ENCODE measurements at regions not wholly inside any gene's neighbourhood (a gene's known extent, or its start where the extent isn't known, plus 50 kb on each side); places are given as distances from the start of the nearest gene placed in this dataset.
"Not testable (repeated sequence)": the region's sequence is repeated elsewhere in the genome, so short reads cannot be mapped to it uniquely, and the experiment has no call there.

DNA sequence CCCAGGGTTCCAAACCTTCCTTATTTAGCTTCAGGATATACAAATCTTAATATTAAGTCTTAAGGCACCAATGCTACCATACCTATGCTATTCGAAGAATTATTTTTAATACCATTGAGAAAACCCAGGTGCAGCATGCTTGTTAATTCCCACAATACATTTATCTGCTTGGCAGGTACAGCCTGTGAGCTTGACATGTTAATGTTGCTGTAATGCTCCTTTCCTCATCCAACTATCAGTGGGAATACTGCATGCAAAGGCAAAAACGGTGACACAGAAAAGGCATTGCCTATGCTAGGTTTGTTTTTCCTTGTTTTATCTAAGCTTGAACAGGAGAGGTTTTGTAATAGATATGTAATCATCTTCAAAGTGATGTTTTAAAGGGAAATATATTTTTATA is 135.7 kb upstream of the COX7C start:
- no peaks in the 10 kb centered on the region for H3K9me3 ChIP-seq
- H3K36me3 ChIP-seq, result no peaks in the 10 kb centered on the region
- no peak overlapping the region for H3K27ac ChIP-seq
- DNase-seq, result no peak
- WGBS, 2 donors (ENCODE audit: low coverage in 1 of 2), result 59 to 65% methylated on average over 2 of the region's 2 CpGs
- H3K27me3 ChIP-seq, result no peaks in the 10 kb centered on the region
- in situ Hi-C loops (cut with MboI; ENCODE audit: low pct_ligation_motif_present in 1 of 4, low pct_unique_long_range_greater_than_20kb in 1 of 4, low sequenced_read_pairs in 3 of 4) (no loop called here), intact Hi-C loops (cut with DNase I; ENCODE audit: low total_unique reads) (no loop called here)
- H3K4me1 ChIP-seq, result no peaks in the 10 kb centered on the region
- TF ChIP-seq POLR2A (IDR thresholded peaks at IDR 0.05) (no peak), POLR2AphosphoS5 (IDR thresholded peaks at IDR 0.05) (no peak), EP300 (IDR thresholded peaks at IDR 0.05; ENCODE audit: low read depth) (no peak)
- TF ChIP-seq, protein P1, sequence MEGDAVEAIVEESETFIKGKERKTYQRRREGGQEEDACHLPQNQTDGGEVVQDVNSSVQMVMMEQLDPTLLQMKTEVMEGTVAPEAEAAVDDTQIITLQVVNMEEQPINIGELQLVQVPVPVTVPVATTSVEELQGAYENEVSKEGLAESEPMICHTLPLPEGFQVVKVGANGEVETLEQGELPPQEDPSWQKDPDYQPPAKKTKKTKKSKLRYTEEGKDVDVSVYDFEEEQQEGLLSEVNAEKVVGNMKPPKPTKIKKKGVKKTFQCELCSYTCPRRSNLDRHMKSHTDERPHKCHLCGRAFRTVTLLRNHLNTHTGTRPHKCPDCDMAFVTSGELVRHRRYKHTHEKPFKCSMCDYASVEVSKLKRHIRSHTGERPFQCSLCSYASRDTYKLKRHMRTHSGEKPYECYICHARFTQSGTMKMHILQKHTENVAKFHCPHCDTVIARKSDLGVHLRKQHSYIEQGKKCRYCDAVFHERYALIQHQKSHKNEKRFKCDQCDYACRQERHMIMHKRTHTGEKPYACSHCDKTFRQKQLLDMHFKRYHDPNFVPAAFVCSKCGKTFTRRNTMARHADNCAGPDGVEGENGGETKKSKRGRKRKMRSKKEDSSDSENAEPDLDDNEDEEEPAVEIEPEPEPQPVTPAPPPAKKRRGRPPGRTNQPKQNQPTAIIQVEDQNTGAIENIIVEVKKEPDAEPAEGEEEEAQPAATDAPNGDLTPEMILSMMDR (IDR thresholded peaks at IDR 0.05), result no peak
- H3K4me3 ChIP-seq, result no peak overlapping the region

DNA sequence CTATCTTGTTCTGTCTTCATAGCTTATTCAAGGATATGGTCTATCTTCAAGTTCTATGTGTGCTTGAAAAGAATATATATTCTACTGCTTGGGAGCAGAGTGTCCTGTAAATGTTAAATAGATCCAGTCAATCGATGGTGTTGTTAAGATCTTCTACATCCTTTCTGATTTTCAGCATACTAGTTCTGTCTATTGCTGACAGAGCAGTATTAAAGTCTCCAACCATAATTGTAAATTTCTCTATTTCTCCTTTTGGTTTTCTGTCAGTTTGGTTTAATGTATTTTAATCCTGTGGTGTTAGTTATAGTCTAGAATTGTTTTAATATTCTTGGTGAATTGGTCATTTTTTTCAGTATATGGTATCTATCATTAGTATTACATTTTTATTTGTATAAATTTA is 124.0 kb upstream of the COX7C start:
- H3K27me3 ChIP-seq, result no peaks in the 10 kb centered on the region
- no peak for DNase-seq
- H3K4me1 ChIP-seq, result no peaks in the 10 kb centered on the region
- in situ Hi-C loops (cut with MboI; ENCODE audit: low pct_ligation_motif_present in 1 of 4, low pct_unique_long_range_greater_than_20kb in 1 of 4, low sequenced_read_pairs in 3 of 4) (no loop called here), intact Hi-C loops (cut with DNase I; ENCODE audit: low total_unique reads) (no loop called here)
- H3K4me3 ChIP-seq, result no peak overlapping the region
- H3K36me3 ChIP-seq, result no peaks in the 10 kb centered on the region
- no peaks in the 10 kb centered on the region for H3K9me3 ChIP-seq
- TF ChIP-seq, protein P1 (IDR thresholded peaks at IDR 0.05), result no peak
- TF ChIP-seq EP300 (IDR thresholded peaks at IDR 0.05; ENCODE audit: low read depth), result no peak
- TF ChIP-seq POLR2A (IDR thresholded peaks at IDR 0.05), result no peak
- TF ChIP-seq POLR2AphosphoS5 (IDR thresholded peaks at IDR 0.05), result no peak
- no peak overlapping the region for H3K27ac ChIP-seq
- WGBS, 2 donors (ENCODE audit: low coverage in 1 of 2), result 67 to 86% methylated on average over 1 of the region's 1 CpG

DNA sequence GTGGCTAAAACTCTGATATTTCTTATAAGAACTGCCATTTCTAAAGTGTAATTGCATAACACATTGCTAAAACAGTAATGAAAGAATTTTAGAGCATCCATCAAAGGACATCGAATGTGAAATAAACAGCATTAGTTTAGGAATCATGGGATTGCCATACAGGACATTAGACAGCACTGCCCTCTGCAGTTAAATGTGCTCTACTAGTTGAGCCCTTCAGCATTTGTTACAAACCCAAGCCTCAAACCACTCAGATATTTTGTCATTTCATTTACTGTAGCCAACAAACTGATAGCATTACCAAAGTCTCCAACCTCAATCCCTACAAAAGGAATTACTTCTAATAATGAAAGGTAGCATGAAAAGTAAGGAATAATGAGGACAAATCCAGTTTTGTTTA is 116.8 kb upstream of the COX7C start:
- Histone ChIP-seq H3K27me3 (no peaks in the 10 kb centered on the region), H3K9me3 (no peaks in the 10 kb centered on the region), H3K4me1 (no peaks in the 10 kb centered on the region), H3K4me3 (no peak overlapping the region), H3K27ac (no peak overlapping the region), H3K36me3 (no peaks in the 10 kb centered on the region)
- in situ Hi-C loops (cut with MboI; ENCODE audit: low pct_ligation_motif_present in 1 of 4, low pct_unique_long_range_greater_than_20kb in 1 of 4, low sequenced_read_pairs in 3 of 4) (no loop called here), intact Hi-C loops (cut with DNase I; ENCODE audit: low total_unique reads) (no loop called here)
- TF ChIP-seq EP300 (IDR thresholded peaks at IDR 0.05; ENCODE audit: low read depth) (no peak), POLR2AphosphoS5 (IDR thresholded peaks at IDR 0.05) (no peak), POLR2A (IDR thresholded peaks at IDR 0.05) (no peak)
- TF ChIP-seq, protein P1 (IDR thresholded peaks at IDR 0.05), result no peak
- 44 to 48% methylated on average over 1 of the region's 1 CpG for WGBS, 2 donors (ENCODE audit: low coverage in 1 of 2)
- DNase-seq, result no peak

- no peak for TF ChIP-seq POLR2A (IDR thresholded peaks at IDR 0.05)
- no peak for TF ChIP-seq POLR2AphosphoS5 (IDR thresholded peaks at IDR 0.05)
- TF ChIP-seq EP300 (IDR thresholded peaks at IDR 0.05; ENCODE audit: low read depth), result no peak
- TF ChIP-seq, protein P1 (IDR thresholded peaks at IDR 0.05), result no peak
- Histone ChIP-seq H3K9me3 (no peaks in the 10 kb centered on the region), H3K27ac (no peak overlapping the region), H3K36me3 (no peaks in the 10 kb centered on the region), H3K4me3 (no peak overlapping the region), H3K4me1 (no peaks in the 10 kb centered on the region), H3K27me3 (no peaks in the 10 kb centered on the region)
- DNase-seq, result no peak
- in situ Hi-C loops (cut with MboI; ENCODE audit: low pct_ligation_motif_present in 1 of 4, low pct_unique_long_range_greater_than_20kb in 1 of 4, low sequenced_read_pairs in 3 of 4) (no loop called here), intact Hi-C loops (cut with DNase I; ENCODE audit: low total_unique reads) (no loop called here)
- WGBS, 2 donors (ENCODE audit: low coverage in 1 of 2), result 97 to 98% methylated on average over 4 of the region's 4 CpGs
Observed at GRCh38 chr5:86507574-86507973, 110.2 kb upstream of the COX7C start.

DNA sequence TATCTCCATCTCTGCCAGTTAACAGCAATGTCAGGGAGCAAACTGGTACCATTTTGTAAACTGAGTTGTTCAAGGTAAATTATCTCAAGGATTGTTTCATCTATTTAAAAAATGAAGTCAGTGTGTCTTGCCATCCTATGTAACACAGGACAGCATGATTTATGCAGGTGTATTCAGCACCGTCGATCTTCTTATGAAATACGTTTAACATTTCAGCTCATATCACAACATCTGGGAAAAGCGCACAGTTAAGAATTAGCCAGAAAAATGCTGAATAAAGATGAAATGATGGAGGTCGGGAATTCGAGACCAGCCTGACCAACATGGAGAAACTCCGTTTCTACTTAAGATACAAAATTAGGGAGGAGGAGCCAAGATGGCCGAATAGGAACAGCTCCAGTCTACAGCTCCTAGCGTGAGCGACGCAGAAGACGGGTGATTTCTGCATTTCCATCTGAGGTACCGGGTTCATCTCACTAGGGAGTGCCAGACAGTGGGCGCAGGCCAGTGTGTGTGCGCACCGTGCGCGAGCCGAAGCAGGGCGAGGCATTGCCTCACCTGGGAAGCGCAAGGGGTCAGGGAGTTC is 107.3 kb upstream of the COX7C start:
- H3K4me1 ChIP-seq; DNase-seq; intact Hi-C loops (cut with DNase I; ENCODE audit: low total_unique reads); H3K36me3 ChIP-seq; H3K4me3 ChIP-seq; H3K27me3 ChIP-seq; in situ Hi-C loops (cut with MboI; ENCODE audit: low pct_ligation_motif_present in 1 of 4, low pct_unique_long_range_greater_than_20kb in 1 of 4, low sequenced_read_pairs in 3 of 4); H3K9me3 ChIP-seq; H3K27ac ChIP-seq: not testable (repeated sequence)
- WGBS, 2 donors (ENCODE audit: low coverage in 1 of 2), result 91 to 93% methylated on average over 7 to 10 of the region's 21 CpGs

All from transverse colon (tissue), 4 donors.